Endothelial cell of umbilical vein (primary cell): ENCODE measurements at regions not wholly inside any gene's neighbourhood (a gene's known extent, or its start where the extent isn't known, plus 50 kb on each side); places are given as distances from the start of the nearest gene placed in this dataset.

Experiments
- BruUV-seq: library from RNA; stranded (reverse); fragments of 400-500 nt; replicated peaks from 2 replicates; lab custom pipeline; 2021; lab: Mats Ljungman, UMichigan
- CTCF ChIA-PET: fragments of 300-600, 350-600 bp; sonication (Branson Sonifier 250); formaldehyde crosslinking; loops from one replicate; lab custom pipeline; 2021; ENCODE audit warnings: antibody characterized with exemption, inconsistent platforms; lab: Charles Lee
- POLR2A ChIA-PET: fragments of 300-600, 350-600 bp; sonication (Branson Sonifier 250); formaldehyde crosslinking; loops from one replicate; lab custom pipeline; 2021; ENCODE audit warnings: antibody characterized with exemption, inconsistent platforms; lab: Charles Lee
- DNase-seq: peaks from one replicate; pipeline ENCODE4 v3.0.0-alpha.2; 2011; ENCODE audit warnings: low read depth, low spot score
- FAIRE-seq: peaks from 2 replicates; lab custom pipeline; 2011; peaks lifted over from hg19 to GRCh38; lab: Jason Lieb, UNC
- H2AFZ ChIP-seq: 2 replicates; pipeline ENCODE4 v1.6.0; 2012; ENCODE audit warnings: low read depth, low read length, control low read depth, inconsistent platforms
- H3K27ac ChIP-seq: 2 replicates; pipeline ENCODE4 v1.5.1; 2011; ENCODE audit warnings: low read depth, mild to moderate bottlenecking, control low read depth, low read length, moderate library complexity; ENCODE audit not compliant: insufficient read depth
- H3K27me3 ChIP-seq, 2 experiments: 2 replicates each; pipeline versions ENCODE4 v1.6.0 to v1.6.1; 2011; ENCODE audit warnings: low read length in 2 of 2, mixed read lengths in 1 of 2; ENCODE audit not compliant: control insufficient read depth in 2 of 2, insufficient read depth in 2 of 2
- H3K36me3 ChIP-seq, 2 experiments: 2 replicates in 1 of 2; 3 replicates in 1 of 2; pipeline ENCODE4 v1.5.1; 2011; ENCODE audit warnings: low read length in 2 of 2, mild to moderate bottlenecking in 1 of 2, moderate library complexity in 1 of 2; ENCODE audit not compliant: control insufficient read depth in 2 of 2, insufficient read depth in 2 of 2; ENCODE audit errors: extremely low read depth in 1 of 2
- H3K4me1 ChIP-seq: 3 replicates; pipeline ENCODE4 v1.5.1; 2011; ENCODE audit warnings: mild to moderate bottlenecking, low read length; ENCODE audit not compliant: control insufficient read depth, insufficient read depth; ENCODE audit errors: extremely low read depth
- H3K4me2 ChIP-seq: 2 replicates; pipeline ENCODE4 v1.6.1; 2011; ENCODE audit warnings: low read length, control low read depth, mixed read lengths; ENCODE audit not compliant: insufficient read depth
- H3K4me3 ChIP-seq, 3 experiments: fragments of 200-600 bp in 1 of 3; sonication (generic), shearing (Covaris generic) in 1 of 3; replicated peaks in 1 of 3; 2 replicates each; pipeline ENCODE4 v1.5.1; 2011 to 2016; ENCODE audit warnings: control low read depth in 3 of 3, low read length in 3 of 3, mild to moderate bottlenecking in 2 of 3, inconsistent platforms in 1 of 3, low read depth in 1 of 3, moderate library complexity in 1 of 3; ENCODE audit not compliant: insufficient read depth in 1 of 3
- H3K79me2 ChIP-seq: 2 replicates; pipeline ENCODE4 v1.6.0; 2012; ENCODE audit warnings: low read length, inconsistent platforms; ENCODE audit not compliant: control insufficient read depth, insufficient read depth
- H3K9ac ChIP-seq: replicated peaks from 2 replicates; pipeline ENCODE3; 2011; ENCODE audit warnings: low read length, control low read depth; ENCODE audit not compliant: insufficient read depth; ENCODE audit errors: extremely low read depth
- H3K9me1 ChIP-seq: replicated peaks from 3 replicates; pipeline ENCODE4 v1.6.0; 2011; ENCODE audit warnings: mild to moderate bottlenecking, low read length; ENCODE audit not compliant: control insufficient read depth, insufficient read depth; ENCODE audit errors: extremely low read depth
- H3K9me3 ChIP-seq: replicated peaks from 2 replicates; pipeline ENCODE4 v1.5.1; 2012; ENCODE audit warnings: low read length, inconsistent platforms; ENCODE audit not compliant: control insufficient read depth, insufficient read depth
- H4K20me1 ChIP-seq: replicated peaks from 2 replicates; pipeline ENCODE3; 2011; ENCODE audit warnings: mild to moderate bottlenecking, low read length; ENCODE audit not compliant: control insufficient read depth, insufficient read depth; ENCODE audit errors: extremely low read depth
- EZH2 ChIP-seq: IDR thresholded peaks from 2 replicates; pipeline ENCODE4 v1.6.1; 2012; ENCODE audit warnings: borderline replicate concordance, low read depth, mild to moderate bottlenecking, moderate library complexity, low read length, inconsistent platforms; ENCODE audit not compliant: severe bottlenecking
- FOS ChIP-seq: IDR thresholded peaks from 2 replicates; pipeline ENCODE4 v1.6.1; 2011; ENCODE audit warnings: mild to moderate bottlenecking, low read length, moderate library complexity, borderline replicate concordance; ENCODE audit not compliant: insufficient read depth
- GATA2 ChIP-seq: IDR thresholded peaks from 2 replicates; pipeline ENCODE4 v1.7.0; 2011; ENCODE audit warnings: low read depth, mild to moderate bottlenecking, moderate library complexity, mixed read lengths, low read length; ENCODE audit not compliant: insufficient read length, insufficient read depth
- JUN ChIP-seq: IDR thresholded peaks from 2 replicates; pipeline ENCODE4 v1.6.1; 2011; ENCODE audit warnings: borderline replicate concordance, low read depth; ENCODE audit not compliant: insufficient read length, insufficient read depth
- MYC ChIP-seq: IDR thresholded peaks from one replicate; pipeline ENCODE4 v1.6.1; 2011; ENCODE audit warnings: mild to moderate bottlenecking, low read depth, low read length
- POLR2A ChIP-seq: IDR thresholded peaks from 2 replicates; pipeline ENCODE4 v1.6.1; 2012; ENCODE audit warnings: low read depth, mild to moderate bottlenecking, control low read depth, low read length
- POLR2AphosphoS5 ChIP-seq: IDR thresholded peaks from 2 replicates; pipeline ENCODE4 v1.6.1; 2012; ENCODE audit warnings: low read depth, mild to moderate bottlenecking, control low read depth, low read length, moderate library complexity; ENCODE audit not compliant: insufficient read depth
- dilution Hi-C: fragments of 300-500 bp; cut with MboI; formaldehyde crosslinking; loops from one replicate; pipeline ENCODE4 v1.15.0; 2019; ENCODE audit warnings: low sequenced_read_pairs; ENCODE audit not compliant: extremely low pct_ligation_motif_present
- intact Hi-C: fragments of 100-400 bp; cut with micrococcal nuclease; formaldehyde crosslinking; loops from one replicate; pipeline ENCODE4 v1.10.0; 2022
- TF ChIP-seq, protein P1 (sequence below), 2 donors: IDR thresholded peaks; 1 replicate in 1 of 2; 2 replicates in 1 of 2; pipeline ENCODE4 v1.5.1; 2011; ENCODE audit warnings: low read length in 2 of 2, mild to moderate bottlenecking in 2 of 2, moderate library complexity in 2 of 2, control low read depth in 1 of 2, inconsistent platforms in 1 of 2, low read depth in 1 of 2; ENCODE audit not compliant: insufficient read depth in 1 of 2; ENCODE audit errors: extremely low read depth in 1 of 2
- TF ChIP-seq, protein P2 (sequence below): IDR thresholded peaks from 2 replicates; pipeline ENCODE4 v1.6.1; 2011; ENCODE audit not compliant: insufficient read depth, insufficient read length

DNA sequence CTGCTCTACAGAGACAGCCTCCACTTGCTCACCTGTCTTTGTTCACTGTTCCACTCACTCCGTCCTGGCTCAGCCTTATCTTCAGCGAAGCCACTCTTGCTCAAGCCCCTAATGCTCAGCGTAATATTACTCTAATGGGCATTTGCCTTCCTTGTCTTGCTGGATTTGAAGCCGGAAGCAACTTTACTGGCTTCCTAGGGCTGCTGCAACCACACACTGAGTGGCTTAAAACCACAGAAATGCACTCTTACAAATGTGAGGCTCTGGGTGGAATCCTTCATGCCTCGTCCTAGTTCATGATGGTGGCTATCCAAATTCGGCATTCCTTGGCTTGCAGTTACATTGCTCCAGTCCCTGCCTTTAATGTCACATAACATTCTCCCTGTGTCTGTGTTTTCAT lies 85.5 kb upstream of the MARCHF11 start:
- no peak overlapping the region for H2AFZ ChIP-seq
- ChIA-PET POLR2A (no interaction called here), CTCF (no interaction called here)
- H3K4me2 ChIP-seq = no peak overlapping the region
- intact Hi-C loops (no loop called here), dilution Hi-C loops (no loop called here)
- TF ChIP-seq EZH2 (no peak), POLR2AphosphoS5 (no peak), JUN (no peak), POLR2A (no peak), GATA2 (no peak), FOS (no peak), MYC (no peak)
- TF ChIP-seq, protein P1, sequence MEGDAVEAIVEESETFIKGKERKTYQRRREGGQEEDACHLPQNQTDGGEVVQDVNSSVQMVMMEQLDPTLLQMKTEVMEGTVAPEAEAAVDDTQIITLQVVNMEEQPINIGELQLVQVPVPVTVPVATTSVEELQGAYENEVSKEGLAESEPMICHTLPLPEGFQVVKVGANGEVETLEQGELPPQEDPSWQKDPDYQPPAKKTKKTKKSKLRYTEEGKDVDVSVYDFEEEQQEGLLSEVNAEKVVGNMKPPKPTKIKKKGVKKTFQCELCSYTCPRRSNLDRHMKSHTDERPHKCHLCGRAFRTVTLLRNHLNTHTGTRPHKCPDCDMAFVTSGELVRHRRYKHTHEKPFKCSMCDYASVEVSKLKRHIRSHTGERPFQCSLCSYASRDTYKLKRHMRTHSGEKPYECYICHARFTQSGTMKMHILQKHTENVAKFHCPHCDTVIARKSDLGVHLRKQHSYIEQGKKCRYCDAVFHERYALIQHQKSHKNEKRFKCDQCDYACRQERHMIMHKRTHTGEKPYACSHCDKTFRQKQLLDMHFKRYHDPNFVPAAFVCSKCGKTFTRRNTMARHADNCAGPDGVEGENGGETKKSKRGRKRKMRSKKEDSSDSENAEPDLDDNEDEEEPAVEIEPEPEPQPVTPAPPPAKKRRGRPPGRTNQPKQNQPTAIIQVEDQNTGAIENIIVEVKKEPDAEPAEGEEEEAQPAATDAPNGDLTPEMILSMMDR (IDR thresholded peaks at IDR 0.05; ENCODE audit: extremely low read depth in 1 of 2, insufficient read depth in 1 of 2, low read depth in 1 of 2, low read length in 2 of 2) = no peak
- TF ChIP-seq, protein P2, sequence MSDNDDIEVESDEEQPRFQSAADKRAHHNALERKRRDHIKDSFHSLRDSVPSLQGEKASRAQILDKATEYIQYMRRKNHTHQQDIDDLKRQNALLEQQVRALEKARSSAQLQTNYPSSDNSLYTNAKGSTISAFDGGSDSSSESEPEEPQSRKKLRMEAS = no peak
- H3K4me3 ChIP-seq = no peak overlapping the region
- H3K9ac ChIP-seq = no peak overlapping the region
- H3K9me3 ChIP-seq = no peaks in the 10 kb centered on the region
- no peak for FAIRE-seq
- BruUV-seq = no TSS peak
- H3K9me1 ChIP-seq = no peaks in the 10 kb centered on the region
- no peaks in the 10 kb centered on the region for H3K4me1 ChIP-seq
- H3K36me3 ChIP-seq = no peaks in the 10 kb centered on the region
- DNase-seq = no peak
- H3K79me2 ChIP-seq = no peaks in the 10 kb centered on the region
- no peaks in the 10 kb centered on the region for H4K20me1 ChIP-seq
- no peak overlapping the region for H3K27ac ChIP-seq
- no peaks in the 10 kb centered on the region for H3K27me3 ChIP-seq
